ENCODE measurements at regions not wholly inside any gene's neighbourhood (a gene's known extent, or its start where the extent isn't known, plus 50 kb on each side); places are given as distances from the start of the nearest gene placed in this dataset.

GRCh38 chr5:168019143-168019542, 272.3 kb upstream of the WWC1 start:
- Mint-ChIP-seq H3K4me3 (no peak overlapping the region), H3K9me3 (peaks cover 0 to 4% (median 0%) of the 10 kb centered on the region in 9 donors), H3K36me3 (no peaks in the 10 kb centered on the region), H3K27me3 (peaks cover 0 to 26% (median 9%) of the 10 kb centered on the region in 5 donors), H3K27ac (no peak overlapping the region), H3K4me1 (no peaks in the 10 kb centered on the region)
- DNase-seq = no peak
- ATAC-seq = no peak
- POLR2A ChIA-PET = no interaction called here

- Mint-ChIP-seq H3K4me3 (no peak overlapping the region), H3K27me3 (peaks cover 0 to 26% (median 9%) of the 10 kb centered on the region in 5 donors), H3K27ac (no peak overlapping the region), H3K9me3 (peaks cover 0 to 4% (median 0%) of the 10 kb centered on the region in 9 donors), H3K36me3 (no peaks in the 10 kb centered on the region), H3K4me1 (no peaks in the 10 kb centered on the region)
- DNase-seq (no peak), ATAC-seq (no peak)
- POLR2A ChIA-PET = no interaction called here
Observed at GRCh38 chr5:168020542-168021294, 270.7 kb upstream of the WWC1 start.

- Mint-ChIP-seq H3K4me3 (no peak overlapping the region), H3K4me1 (no peaks in the 10 kb centered on the region), H3K9me3 (peaks cover 0 to 4% (median 0%) of the 10 kb centered on the region in 9 donors), H3K27me3 (peaks cover 0 to 27% (median 9%) of the 10 kb centered on the region in 5 donors), H3K36me3 (no peaks in the 10 kb centered on the region), H3K27ac (no peak overlapping the region)
- POLR2A ChIA-PET = no interaction called here
- DNase-seq (no peak), ATAC-seq (no peak)
Observed at GRCh38 chr5:168022446-168023169, 268.8 kb upstream of the WWC1 start.

- no peaks in the 10 kb centered on the region for H3K36me3 Mint-ChIP-seq
- DNase-seq (no peak), ATAC-seq (no peak)
- no peak overlapping the region for H3K4me3 Mint-ChIP-seq
- H3K4me1 Mint-ChIP-seq = no peaks in the 10 kb centered on the region
- POLR2A ChIA-PET = no interaction called here
- peaks cover 0 to 6% (median 0%) of the 10 kb centered on the region in 9 donors for H3K9me3 Mint-ChIP-seq
- peaks cover 0 to 27% (median 5%) of the 10 kb centered on the region in 5 donors for H3K27me3 Mint-ChIP-seq
- H3K27ac Mint-ChIP-seq = no peak overlapping the region
Observed at GRCh38 chr5:168023191-168023590, 268.3 kb upstream of the WWC1 start.

- Mint-ChIP-seq H3K4me1 (no peaks in the 10 kb centered on the region), H3K36me3 (no peaks in the 10 kb centered on the region), H3K27me3 (peaks cover 0 to 19% (median 0%) of the 10 kb centered on the region in 5 donors), H3K27ac (no peak overlapping the region), H3K9me3 (peaks cover 0 to 6% (median 2%) of the 10 kb centered on the region in 9 donors), H3K4me3 (no peak overlapping the region)
- DNase-seq (no peak), ATAC-seq (no peak)
- POLR2A ChIA-PET = no interaction called here
Observed at GRCh38 chr5:168024306-168024705, 267.1 kb upstream of the WWC1 start.

GRCh38 chr5:168027007-168027406, 264.4 kb upstream of the WWC1 start:
- Mint-ChIP-seq H3K36me3 (no peaks in the 10 kb centered on the region), H3K27ac (no peak overlapping the region), H3K4me3 (no peak overlapping the region), H3K9me3 (peaks cover 0 to 13% (median 6%) of the 10 kb centered on the region in 9 donors), H3K27me3 (peaks cover 0 to 22% (median 0%) of the 10 kb centered on the region in 5 donors), H3K4me1 (no peaks in the 10 kb centered on the region)
- no peak for ATAC-seq
- DNase-seq = no peak
- POLR2A ChIA-PET = no interaction called here

GRCh38 chr5:168030912-168031311, 260.5 kb upstream of the WWC1 start:
- H3K4me3 Mint-ChIP-seq = no peak overlapping the region
- no peak for DNase-seq
- H3K9me3 Mint-ChIP-seq = peaks cover 0 to 13% (median 6%) of the 10 kb centered on the region in 9 donors
- POLR2A ChIA-PET = no interaction called here
- no peaks in the 10 kb centered on the region for H3K4me1 Mint-ChIP-seq
- no peaks in the 10 kb centered on the region for H3K36me3 Mint-ChIP-seq
- ATAC-seq = no peak
- H3K27ac Mint-ChIP-seq = no peak overlapping the region
- H3K27me3 Mint-ChIP-seq = peaks cover 0 to 17% (median 0%) of the 10 kb centered on the region in 5 donors

GRCh38 chr5:168031614-168032013, 259.8 kb upstream of the WWC1 start:
- POLR2A ChIA-PET = no interaction called here
- ATAC-seq (no peak), DNase-seq (no peak)
- Mint-ChIP-seq H3K27me3 (peaks cover 0 to 17% (median 0%) of the 10 kb centered on the region in 5 donors), H3K36me3 (no peaks in the 10 kb centered on the region), H3K4me1 (no peaks in the 10 kb centered on the region), H3K27ac (no peak overlapping the region), H3K4me3 (no peak overlapping the region), H3K9me3 (peaks cover 0 to 13% (median 6%) of the 10 kb centered on the region in 9 donors)

GRCh38 chr5:168039039-168039438, 252.4 kb upstream of the WWC1 start:
- Mint-ChIP-seq H3K9me3 (peaks cover 0 to 5% (median 0%) of the 10 kb centered on the region in 9 donors), H3K27me3 (peaks cover 0 to 6% (median 0%) of the 10 kb centered on the region in 5 donors), H3K4me1 (no peaks in the 10 kb centered on the region), H3K4me3 (no peak overlapping the region), H3K36me3 (no peaks in the 10 kb centered on the region), H3K27ac (no peak overlapping the region)
- no peak for DNase-seq
- ATAC-seq = no peak
- POLR2A ChIA-PET = no interaction called here

- H3K4me3 Mint-ChIP-seq = no peak overlapping the region
- no peaks in the 10 kb centered on the region for H3K4me1 Mint-ChIP-seq
- no peak for DNase-seq
- peaks cover 0 to 5% (median 0%) of the 10 kb centered on the region in 9 donors for H3K9me3 Mint-ChIP-seq
- peaks cover 0 to 6% (median 0%) of the 10 kb centered on the region in 5 donors for H3K27me3 Mint-ChIP-seq
- no peak for ATAC-seq
- H3K27ac Mint-ChIP-seq = no peak overlapping the region
- no peaks in the 10 kb centered on the region for H3K36me3 Mint-ChIP-seq
- POLR2A ChIA-PET = no interaction called here
Observed at GRCh38 chr5:168039566-168040248, 251.7 kb upstream of the WWC1 start.

GRCh38 chr5:168041583-168041982, 249.9 kb upstream of the WWC1 start:
- Mint-ChIP-seq H3K4me1 (no peaks in the 10 kb centered on the region), H3K4me3 (no peak overlapping the region), H3K36me3 (no peaks in the 10 kb centered on the region), H3K27me3 (peaks cover 0 to 6% (median 0%) of the 10 kb centered on the region in 5 donors), H3K9me3 (peaks cover 0 to 5% (median 0%) of the 10 kb centered on the region in 9 donors), H3K27ac (no peak overlapping the region)
- POLR2A ChIA-PET = no interaction called here
- no peak for DNase-seq
- ATAC-seq = no peak

- Mint-ChIP-seq H3K4me3 (no peak overlapping the region), H3K27me3 (peaks cover 0 to 6% (median 0%) of the 10 kb centered on the region in 5 donors), H3K36me3 (no peaks in the 10 kb centered on the region), H3K9me3 (peaks cover 0 to 5% (median 0%) of the 10 kb centered on the region in 9 donors), H3K4me1 (no peaks in the 10 kb centered on the region), H3K27ac (no peak overlapping the region)
- POLR2A ChIA-PET = no interaction called here
- DNase-seq (no peak), ATAC-seq (no peak)
Observed at GRCh38 chr5:168042284-168043068, 249.0 kb upstream of the WWC1 start.
